ENCODE measurements at regions not wholly inside any gene's neighbourhood (a gene's known extent, or its start where the extent isn't known, plus 50 kb on each side); places are given as distances from the start of the nearest gene placed in this dataset.
"Not testable (repeated sequence)": the region's sequence is repeated elsewhere in the genome, so short reads cannot be mapped to it uniquely, and the experiment has no call there.

DNA sequence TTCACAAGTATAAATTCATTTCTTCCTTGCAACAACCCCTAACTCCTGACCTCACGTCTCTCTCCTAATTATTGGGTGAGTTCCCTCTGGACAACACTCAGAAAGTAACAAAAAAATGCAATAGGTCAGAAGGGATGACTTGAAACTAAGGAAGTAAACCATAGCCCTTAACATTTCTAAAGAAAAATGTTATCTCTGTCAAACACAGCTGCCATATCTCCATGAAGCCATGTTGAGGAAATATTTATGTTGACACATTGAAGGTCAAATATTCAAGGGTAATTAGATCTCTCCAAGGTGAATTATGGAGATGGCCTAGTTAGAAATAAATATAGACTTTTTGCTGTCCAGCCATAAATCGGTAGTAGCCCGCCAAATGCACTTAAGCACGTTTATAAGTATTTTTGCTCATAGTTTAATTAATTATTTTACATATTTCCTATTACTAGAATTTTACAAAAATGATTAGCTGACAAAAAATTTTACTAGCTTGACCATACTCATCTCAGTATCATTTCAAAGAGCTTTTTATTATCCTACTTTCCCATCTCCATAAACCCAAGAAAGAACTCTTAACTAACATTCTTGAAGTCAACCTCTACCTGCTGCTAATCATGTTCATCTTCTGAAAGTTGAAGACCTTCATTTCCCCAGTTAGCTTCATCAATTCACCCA, 160.1 kb upstream of the PKN2 start:
- no peak for DNase-seq

DNA sequence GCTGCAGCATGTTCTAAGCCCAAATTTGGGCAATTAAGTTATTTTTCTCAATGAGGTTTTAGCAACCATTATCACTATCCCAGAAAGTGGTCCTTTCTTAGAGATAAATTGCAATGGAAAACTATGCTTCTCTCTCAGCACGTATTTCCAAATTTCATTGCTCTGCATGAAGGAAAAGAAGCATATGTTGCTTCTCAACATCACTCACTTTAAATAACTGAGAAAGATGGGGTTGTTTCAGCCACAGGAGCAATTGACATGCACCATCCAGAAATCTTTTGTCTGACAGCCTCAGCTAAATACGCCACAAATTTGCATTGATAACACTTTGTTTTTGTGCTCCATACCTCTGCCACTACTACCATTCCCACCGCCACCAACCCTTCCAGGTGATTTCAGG, 157.6 kb upstream of the PKN2 start:
- DNase-seq: no peak

DNA sequence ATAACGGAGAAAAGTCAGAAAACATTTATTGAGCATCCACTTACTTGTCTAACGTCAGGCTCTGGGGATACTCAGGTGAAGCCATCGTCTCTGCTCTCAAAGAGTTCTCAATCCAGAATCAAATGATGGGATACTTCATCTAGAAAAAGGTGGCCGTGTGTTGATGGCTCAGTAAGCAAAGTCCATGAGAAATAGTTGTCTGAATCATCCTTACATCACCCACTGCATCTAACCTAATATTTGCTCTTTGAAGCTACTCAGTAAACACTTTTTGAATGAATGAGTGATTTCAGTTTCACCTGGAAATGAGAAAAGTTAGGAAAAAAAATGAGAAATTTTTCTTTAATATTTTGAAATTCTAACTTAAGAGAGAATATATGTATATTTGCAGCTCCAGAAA, 155.3 kb upstream of the PKN2 start:
- DNase-seq: no peak

DNA sequence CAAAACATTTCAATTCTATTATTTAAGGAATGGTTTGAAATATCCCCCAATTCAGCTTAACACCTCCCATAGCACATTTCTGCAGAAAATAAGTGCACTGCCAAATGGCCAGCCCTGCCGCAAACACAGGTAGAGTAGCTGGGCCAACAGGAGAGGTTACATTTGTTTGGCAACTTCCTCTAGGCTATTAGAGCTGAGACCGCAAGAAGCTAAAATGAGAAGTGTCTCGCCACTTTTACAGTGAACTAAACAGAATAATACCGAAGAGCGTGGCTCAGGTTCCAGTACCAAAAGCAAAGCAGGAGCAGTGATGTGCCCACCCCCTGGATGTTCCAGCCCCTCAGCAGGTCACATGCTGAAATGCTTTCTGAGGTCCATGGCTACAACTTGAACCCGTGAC, 154.5 kb upstream of the PKN2 start:
- no peak for DNase-seq

DNA sequence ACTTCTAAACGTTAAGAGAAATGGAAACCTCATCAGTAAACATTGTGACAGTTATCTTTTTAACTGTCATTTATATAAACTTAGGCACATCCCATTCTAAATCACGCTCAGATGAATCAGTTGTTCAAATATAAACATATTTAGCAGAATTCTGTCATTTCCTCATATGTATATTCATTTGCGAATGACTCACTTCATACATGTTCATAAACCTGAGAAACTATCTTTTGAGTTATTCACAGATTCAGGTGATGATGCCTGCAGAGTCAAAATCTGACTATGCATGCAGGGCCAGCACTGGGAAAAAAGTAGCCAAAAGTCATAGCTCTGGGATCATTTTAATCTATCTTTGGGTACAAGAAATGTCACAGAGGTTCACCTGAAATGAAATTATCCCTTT, 153.8 kb upstream of the PKN2 start:
- DNase-seq: no peak

DNA sequence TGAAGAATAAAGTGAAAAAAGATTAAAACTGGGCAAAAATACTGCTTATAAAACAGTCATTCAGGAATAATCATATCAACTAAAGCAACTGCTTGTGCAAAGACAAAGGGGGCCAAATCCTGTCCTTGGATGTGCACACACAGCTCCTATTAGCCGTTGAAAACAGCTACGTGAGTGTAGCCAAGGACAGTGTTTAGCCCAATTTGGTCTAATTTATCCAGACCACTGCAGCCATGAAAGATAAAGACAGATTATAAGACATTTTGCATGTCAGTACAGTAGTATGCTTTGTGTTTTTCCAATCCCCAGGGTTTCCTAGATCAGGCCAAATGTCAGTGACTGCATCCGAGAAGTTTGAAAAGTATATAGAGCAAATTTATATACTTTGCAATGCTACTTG, 146.3 kb upstream of the PKN2 start:
- no peak for DNase-seq

DNA sequence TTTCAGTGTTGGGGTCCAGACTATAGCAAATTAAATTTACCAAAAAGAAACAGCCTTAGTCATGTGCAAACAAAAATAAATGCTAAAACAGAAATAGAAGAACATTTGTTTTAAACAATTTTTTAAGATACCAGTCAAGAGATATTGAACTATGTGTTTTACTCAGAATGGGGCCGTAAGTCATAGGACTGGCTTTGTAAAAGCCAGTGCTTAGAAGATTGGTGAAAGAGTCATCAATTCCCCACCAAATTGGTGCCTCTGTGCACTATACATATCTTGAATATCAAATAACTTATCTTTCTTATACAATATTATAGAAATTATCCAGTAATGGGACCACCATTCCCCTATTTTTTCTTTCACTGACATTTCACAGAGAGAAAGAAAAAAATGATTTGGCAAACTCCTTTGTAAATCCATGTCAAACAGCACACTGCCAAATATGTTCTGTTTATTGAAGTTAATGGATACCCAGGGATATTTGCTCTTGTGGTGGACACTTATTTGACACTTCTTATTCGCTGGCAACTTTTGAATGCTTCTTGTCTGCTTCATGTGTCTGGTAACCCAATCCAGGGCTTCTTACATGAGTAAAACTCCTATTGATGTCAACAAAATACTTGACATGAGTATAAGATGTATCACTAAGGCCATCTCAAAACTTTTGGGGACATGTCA, 145.7 kb upstream of the PKN2 start:
- no peak for DNase-seq

DNA sequence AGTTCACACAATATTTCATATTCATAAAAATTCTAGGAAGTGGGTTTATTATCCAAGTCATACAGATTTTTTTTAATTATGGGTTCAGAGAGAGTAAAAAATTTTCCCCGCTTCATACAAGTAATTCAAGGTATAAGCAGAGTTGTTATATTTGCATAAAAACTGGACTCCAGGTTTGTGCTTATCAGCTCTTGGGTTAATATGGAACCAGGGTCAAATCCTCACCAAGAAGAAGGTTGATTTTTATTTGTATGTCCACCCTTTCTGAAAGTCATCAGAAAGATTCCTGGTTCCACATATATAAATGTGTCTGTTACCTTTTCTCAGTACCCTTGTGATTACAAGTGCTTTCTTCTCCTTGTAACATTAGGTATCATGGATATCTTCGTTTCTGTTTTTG, 143.8 kb upstream of the PKN2 start:
- no peak for DNase-seq

DNA sequence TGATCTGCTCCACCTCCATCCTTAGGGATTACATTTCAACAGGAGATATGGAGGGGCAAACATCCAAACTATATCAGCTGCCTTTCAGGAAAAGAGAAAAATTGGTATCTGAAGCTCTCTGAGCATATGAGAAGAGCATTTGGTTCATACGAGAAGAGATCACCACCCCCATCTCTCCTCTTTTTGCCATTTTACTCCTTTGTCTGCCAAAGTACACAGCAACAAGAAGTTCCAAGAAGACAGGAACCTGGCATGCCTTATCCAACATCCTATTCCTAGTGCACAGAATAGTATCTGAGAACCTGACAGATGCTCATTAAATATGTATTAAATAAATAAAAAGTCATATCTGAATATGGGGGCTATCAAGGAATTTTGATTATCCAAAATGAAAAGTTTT, 142.5 kb upstream of the PKN2 start:
- DNase-seq: no peak

DNA sequence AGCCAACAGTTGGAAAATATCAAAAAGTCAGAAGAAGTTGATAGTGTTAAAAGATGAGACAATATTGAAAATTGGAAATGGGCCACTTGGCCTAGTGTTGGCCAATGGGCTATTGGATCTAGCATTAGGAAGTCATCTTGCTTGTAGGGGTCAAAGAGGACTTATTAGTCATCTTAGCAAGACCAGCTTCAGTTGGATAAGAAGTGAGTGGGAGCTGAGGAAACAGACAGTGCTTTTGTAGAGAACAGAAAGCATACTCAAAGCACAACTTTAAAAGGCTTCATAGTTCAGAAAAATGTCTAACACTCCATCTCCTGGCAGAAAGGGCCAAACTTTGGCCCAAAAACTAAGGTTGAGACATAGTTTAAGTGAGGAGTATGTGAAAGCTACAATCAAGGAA, 139.9 kb upstream of the PKN2 start:
- DNase-seq: no peak

DNA sequence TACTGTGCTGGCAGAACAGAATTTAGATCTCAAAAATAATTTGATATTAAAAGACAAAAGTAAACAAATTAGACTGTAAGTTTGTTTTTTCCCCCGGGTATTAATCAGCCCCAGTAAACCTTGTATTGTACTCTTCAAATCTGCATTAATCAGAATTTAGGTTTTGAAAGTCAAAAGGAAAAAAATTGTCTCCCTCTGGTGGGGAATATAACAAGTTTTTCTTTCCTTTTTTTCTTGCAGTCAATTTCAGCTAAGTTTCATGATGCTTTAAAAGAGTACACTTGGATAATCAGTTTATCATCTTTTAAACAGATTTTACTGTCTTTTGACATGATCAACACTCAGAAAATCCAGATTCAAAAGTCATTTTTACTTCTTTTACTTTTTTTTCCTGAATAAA, 134.5 kb upstream of the PKN2 start:
- no peak for DNase-seq

DNA sequence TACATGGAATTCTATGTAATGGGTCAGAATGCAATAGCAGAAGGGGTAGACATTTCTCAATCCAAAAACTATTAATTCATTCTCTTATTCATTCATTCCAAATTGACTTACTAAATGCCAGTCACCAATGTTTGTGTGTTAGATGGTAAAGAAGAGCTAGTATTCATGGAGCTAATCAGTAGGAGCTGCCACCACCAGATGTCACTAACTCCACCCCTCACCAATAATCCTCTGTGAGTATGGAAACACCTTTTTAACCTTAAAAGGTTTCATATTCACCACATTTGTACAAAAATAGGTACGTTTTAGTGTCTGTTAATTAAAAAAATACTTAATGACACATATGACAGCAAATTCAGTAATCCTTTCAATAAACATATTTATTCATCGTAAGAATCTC, 131.8 kb upstream of the PKN2 start:
- no peak for DNase-seq

DNA sequence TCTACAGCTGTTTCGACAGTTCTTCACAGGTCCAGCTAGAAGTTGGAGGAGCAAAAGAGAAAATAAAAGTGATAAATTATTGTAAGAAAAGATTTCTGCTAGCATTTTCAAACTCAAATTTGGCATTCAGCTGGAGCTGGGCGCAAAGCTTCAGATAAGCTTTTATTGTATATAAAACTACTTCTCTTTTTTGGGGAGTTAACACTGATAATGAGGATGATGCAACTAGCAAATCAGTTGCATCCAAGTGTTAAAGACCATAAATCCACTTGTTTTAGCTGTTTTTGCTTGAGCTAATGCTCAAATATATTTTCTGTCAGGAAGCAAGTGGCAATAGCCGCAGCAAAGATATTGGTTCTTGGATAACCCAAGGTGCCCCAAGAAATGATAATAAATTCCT, 127.1 kb upstream of the PKN2 start:
- no peak for DNase-seq

DNA sequence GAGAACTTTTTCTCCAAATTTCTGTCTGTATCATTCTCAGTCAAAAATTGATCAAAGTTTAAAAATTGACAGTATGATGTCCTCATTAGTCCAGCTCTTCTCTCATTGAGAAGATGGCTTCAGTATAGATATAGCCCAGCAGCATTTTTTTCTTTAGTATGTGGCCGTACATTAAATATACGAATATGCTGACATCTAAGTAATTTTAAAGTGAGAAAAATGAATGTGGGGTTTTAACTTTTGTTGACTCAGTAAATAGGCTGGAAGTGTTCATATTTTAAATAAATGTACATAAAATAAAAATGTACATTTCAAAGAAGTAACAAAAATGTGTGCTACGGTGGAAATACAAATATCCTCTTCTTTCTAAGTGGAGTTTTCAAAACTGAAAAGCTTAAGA, 123.5 kb upstream of the PKN2 start:
- DNase-seq: no peak

DNA sequence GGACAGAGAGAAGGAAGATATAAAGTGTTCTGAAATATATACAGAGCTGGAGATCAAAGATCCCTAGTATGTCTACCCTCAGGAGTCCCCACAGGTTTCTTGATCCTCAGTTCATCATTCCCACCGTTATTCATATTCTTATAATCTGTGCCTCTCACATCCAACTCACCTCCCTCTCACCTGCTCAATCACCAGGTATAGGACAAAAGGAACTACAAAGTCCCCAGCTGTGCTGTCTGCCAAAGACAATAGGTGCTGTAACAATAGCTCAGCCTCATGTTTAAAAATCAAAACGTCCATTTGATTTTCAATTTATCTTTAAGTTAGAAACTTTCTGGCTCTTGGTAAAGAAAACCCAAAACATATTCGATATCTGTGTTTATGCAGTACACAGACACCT, 121.1 kb upstream of the PKN2 start:
- DNase-seq: no peak

DNA sequence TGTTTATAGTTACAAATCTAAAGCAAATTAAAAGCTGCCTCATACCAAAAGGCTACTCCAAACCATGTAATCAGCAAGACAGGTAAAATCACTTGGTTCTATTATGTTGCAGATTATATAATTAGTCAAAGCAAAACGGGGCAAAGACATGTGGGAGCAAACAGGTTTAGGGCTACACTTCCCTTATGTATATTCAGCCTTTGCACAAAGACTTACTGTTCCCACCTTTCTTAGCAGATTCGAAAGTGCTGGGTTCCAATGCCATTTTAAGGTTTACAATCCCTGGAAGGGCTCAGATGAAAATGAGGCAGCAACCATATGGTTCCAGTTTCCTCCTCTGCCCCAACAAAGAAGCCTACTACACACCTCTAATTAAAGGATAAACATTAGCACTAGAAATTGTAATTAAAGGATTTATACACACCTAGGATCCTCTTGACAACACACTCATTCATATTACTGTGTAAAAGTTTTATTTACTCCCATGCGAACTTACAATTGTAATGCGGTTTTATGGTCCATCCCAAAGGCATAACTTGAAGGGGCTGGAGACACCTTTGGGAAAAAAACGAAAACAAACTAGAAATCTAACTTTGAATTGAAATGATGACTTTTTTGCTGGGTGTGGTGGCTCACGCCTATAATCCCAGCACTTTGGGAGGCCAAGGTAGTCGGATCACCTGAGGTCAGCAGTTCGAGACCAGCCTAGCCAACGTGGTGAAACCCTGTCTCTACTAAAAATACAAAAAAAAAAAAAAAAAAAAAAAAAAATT, 117.3 kb upstream of the PKN2 start:
- DNase-seq: no peak

DNA sequence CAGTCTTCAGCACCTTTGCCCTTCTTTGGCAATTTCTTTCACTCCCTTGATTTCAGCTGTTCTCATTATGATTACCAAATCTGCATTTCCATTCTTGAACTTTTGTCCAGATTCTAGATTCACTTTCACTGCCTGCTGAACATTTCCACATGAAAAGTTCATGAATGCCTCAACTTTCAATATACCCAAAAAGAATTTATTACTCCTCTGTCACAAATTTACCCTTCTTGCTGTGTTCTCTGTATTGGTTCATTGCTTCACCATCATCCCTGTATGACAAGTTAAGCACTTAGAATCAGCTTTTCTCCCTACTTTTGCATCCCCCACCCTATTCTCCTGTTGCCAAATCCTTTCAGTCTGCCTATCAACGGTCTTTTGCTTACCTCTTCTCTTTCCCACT, 112.6 kb upstream of the PKN2 start:
- no peak for DNase-seq

DNA sequence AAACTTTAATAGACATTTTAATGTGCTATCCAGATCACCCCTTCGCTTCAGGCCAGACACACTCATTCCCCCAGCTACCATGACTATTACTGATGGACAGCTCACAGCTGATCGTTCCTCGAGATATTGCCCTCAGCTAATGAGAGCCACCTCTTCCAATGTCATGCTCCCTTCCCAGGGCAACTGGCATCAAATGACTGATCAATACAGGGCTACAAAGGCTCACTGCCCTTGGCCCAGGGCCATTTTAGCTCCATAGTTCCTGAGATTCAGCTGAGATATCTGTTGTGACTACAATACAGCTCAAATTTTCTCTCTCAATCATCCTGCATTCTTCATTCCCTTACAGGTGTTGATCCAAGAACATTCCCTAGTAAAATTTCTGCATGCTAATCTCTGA, 104.5 kb upstream of the PKN2 start:
- DNase-seq: no peak

DNA sequence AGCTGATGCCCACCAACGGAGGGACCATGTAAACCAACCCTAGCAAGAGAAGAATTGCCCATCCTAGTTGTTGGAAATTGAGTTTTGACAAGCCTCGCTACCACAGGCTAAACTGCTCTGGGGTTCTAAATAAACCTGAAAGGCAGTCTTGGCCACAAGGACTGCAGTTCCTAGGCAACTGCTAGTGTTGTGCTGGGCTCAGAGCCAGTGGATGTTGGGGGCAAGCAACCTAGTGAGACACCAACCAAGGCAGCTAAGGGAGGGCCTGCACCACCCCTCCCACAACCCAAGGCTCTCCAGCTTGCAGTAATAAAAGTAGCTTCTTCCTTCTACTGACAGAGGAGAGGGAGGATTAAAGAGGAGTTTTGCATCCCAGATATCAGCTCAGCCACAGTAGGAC, 102.4 kb upstream of the PKN2 start:
- no peak for DNase-seq

DNA sequence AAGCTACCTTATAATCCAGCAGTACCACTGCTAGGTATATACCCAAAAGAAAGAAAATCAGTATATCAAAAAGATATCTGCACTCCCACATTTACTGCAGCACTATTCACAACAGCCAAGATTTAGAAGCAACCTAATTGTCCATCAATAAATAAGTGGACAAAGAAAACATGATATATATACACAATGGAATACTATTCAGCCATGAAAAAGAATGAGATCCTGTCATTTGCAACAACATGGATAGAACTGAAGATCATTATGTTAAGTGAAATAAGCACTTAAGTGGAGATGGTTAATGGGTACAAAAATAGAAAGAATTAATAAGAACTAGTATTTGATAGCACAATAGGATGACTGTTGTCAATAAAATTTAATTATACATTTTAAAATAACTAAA, 90.7 kb upstream of the PKN2 start:
- no peak for DNase-seq

DNA sequence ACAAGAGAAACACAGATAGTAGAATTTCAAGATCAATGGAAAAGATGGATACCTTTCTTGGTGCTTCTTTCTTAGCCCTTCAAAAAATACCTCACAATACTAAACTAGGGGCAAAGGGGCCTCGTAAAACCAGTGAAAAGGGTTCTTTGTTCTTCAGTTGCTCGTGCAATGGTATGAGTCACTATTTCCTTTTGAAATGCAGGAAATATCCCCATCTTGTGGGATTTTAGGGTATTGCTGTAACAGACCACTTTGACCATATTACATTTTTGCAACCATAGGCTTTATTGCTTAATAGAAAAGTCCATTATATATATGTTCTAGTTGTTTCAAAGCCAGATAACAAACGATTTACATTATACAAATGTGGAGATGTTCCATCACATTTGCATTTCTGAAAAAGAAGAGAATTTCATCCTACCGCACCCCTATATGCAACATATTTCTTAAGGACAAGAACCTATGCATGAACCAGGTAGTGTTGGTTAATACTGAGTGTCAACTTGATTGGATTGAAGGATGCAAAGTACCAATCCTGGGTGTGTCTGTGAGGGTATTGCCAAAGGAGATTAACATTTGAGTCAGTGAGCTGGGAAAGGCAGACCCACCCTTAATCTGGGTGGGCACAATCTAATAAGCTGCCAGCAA, 88.6 kb upstream of the PKN2 start:
- DNase-seq: no peak

DNA sequence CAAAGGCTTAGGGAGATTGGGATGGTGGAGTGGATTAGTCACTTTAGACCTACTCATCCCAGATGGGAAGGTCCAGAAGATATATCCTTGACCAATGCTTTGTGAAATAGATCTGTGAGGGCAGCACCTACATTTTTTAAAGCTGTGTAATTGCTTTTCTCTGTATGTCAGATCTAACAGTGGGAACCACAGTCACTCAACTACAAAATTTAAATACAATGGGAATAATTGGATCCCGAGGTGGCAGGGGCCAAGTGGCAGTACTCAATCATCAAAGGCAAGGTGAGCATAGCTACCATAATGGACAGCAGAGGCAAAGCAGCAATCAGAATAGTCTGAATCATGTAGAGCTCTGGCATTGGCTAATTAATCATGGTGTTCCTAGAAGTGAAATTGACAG, 86.1 kb upstream of the PKN2 start:
- not testable (repeated sequence) for DNase-seq

DNA sequence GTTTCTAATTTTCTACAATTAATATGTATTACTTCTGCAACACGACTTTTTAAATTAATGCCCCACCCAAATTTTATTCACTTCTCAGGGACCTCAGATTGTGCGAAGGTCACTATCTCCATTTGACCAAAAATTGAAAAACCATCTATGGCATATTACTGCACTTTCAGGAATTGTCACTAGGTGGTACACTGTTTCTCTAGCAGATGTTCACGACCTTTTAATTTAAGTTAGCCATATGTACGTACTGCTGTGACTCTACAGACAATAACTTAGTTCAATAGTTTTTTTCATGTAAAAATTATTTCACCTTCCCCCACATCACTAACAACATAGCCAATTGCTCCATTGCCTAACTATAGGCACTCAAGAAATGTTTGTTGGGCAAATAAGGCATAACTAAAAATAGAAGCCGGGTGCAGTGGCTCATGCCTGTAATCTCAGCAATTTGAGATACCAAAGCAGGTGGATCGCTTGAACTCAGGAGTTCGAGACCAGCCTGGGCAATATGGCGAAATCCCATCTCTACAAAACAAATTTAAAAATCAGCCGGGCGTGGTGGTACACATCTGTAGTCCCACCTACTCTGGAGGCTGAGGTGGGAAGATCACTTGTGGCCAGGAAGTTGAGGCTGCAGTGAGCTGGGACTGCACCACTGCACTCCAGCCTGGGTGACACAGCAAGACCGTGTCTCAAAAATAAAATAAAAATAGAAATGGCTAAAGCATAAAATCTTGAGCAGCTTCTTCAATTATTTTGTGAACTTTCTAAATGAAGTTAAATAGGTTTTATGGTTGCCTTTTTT, 75.7 kb upstream of the PKN2 start:
- DNase-seq: no peak

Measured in stimulated activated CD4-positive, alpha-beta T cell treated with anti-CD3 and anti-CD28 coated beads, Interleukin-4, amount 100 ng/mL, for 24 hours (primary cell).